AG04450 (cell line): ENCODE measurements at regions not wholly inside any gene's neighbourhood (a gene's known extent, or its start where the extent isn't known, plus 50 kb on each side); places are given as distances from the start of the nearest gene placed in this dataset.

Experiments used
- CTCF ChIA-PET: fragments of 300-600, 350-600 bp; formaldehyde crosslinking; extraction: SDS; loops from one replicate; lab custom pipeline; 2022; ENCODE audit warnings: antibody characterized with exemption, inconsistent platforms; lab: Charles Lee
- POLR2A ChIA-PET: fragments of 350-600 bp; formaldehyde crosslinking; extraction: SDS; loops from one replicate; lab custom pipeline; 2021; ENCODE audit warnings: antibody characterized with exemption, inconsistent platforms; lab: Yijun Ruan, JAX
- DNase-seq: peaks from one replicate; pipeline ENCODE4 v3.0.0-alpha.2; 2011; ENCODE audit warnings: low read depth, low spot score
- H3K27ac ChIP-seq: one replicate; pipeline ENCODE4 v1.5.1; 2012; ENCODE audit warnings: low read depth, low read length, control low read depth
- H3K27me3 ChIP-seq: one replicate; pipeline ENCODE4 v1.6.0; 2012; ENCODE audit warnings: low read length; ENCODE audit not compliant: control insufficient read depth, insufficient read depth
- H3K4me3 ChIP-seq: 2 replicates; pipeline ENCODE4 v1.5.1; 2011; ENCODE audit warnings: mild to moderate bottlenecking, low read depth, low read length, control low read depth
- H3K9me3 ChIP-seq: 2 replicates; pipeline ENCODE4 v1.5.1; 2012; ENCODE audit warnings: low read length; ENCODE audit not compliant: control insufficient read depth, insufficient read depth
- TF ChIP-seq, protein P1 (sequence below): IDR thresholded peaks from 2 replicates; pipeline ENCODE4 v1.5.1; 2011; ENCODE audit warnings: low read depth, low read length, control low read depth, inconsistent platforms

DNA sequence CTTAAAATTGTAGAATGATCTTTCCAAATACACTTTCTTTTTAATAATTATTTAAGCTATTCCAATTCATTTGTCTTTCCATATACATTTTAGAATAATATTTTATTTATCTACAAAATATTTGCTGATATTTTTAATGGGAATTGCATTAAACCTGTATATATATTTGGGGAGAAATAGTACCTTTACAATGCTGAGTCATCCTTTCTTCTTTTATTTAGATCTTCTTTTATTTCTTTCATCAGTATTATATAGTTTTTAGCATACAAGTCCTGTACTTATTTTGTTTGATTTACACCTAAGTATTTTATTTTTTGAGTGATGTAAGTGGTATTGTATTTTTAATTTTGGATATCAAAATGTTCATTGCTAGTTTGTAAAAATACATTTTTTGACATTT is 639.5 kb upstream of the GOT2 start:
- H3K9me3 ChIP-seq: no peaks in the 10 kb centered on the region
- CTCF ChIA-PET: no interaction called here
- H3K27me3 ChIP-seq: no peaks in the 10 kb centered on the region
- H3K27ac ChIP-seq: no peak overlapping the region
- no peak for DNase-seq
- TF ChIP-seq, protein P1, sequence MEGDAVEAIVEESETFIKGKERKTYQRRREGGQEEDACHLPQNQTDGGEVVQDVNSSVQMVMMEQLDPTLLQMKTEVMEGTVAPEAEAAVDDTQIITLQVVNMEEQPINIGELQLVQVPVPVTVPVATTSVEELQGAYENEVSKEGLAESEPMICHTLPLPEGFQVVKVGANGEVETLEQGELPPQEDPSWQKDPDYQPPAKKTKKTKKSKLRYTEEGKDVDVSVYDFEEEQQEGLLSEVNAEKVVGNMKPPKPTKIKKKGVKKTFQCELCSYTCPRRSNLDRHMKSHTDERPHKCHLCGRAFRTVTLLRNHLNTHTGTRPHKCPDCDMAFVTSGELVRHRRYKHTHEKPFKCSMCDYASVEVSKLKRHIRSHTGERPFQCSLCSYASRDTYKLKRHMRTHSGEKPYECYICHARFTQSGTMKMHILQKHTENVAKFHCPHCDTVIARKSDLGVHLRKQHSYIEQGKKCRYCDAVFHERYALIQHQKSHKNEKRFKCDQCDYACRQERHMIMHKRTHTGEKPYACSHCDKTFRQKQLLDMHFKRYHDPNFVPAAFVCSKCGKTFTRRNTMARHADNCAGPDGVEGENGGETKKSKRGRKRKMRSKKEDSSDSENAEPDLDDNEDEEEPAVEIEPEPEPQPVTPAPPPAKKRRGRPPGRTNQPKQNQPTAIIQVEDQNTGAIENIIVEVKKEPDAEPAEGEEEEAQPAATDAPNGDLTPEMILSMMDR: no peak
- H3K4me3 ChIP-seq: no peak overlapping the region
- POLR2A ChIA-PET: no interaction called here

DNA sequence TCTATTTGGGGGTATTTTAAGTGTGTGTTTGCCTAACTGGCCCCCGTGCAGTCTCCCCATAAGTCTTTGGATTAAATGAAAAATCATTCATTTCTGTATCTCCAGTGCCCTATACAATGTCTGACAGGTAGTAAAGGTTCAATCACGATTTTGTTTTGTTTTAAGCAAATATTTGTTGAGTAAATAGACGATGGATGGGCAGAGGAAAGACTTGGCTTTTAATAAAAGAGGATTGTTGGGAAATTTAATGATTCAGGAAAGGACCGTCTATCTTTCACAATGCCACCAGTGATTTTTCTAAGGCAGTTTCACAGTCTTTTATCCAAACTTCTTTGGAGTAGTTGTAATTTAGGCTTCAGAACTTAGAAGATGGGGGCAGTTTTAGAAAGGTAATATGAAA is 636.6 kb upstream of the GOT2 start:
- TF ChIP-seq, protein P1: no peak
- no peak overlapping the region for H3K27ac ChIP-seq
- no peak overlapping the region for H3K4me3 ChIP-seq
- CTCF ChIA-PET: no interaction called here
- H3K27me3 ChIP-seq: no peaks in the 10 kb centered on the region
- no peaks in the 10 kb centered on the region for H3K9me3 ChIP-seq
- POLR2A ChIA-PET: no interaction called here
- no peak for DNase-seq

DNA sequence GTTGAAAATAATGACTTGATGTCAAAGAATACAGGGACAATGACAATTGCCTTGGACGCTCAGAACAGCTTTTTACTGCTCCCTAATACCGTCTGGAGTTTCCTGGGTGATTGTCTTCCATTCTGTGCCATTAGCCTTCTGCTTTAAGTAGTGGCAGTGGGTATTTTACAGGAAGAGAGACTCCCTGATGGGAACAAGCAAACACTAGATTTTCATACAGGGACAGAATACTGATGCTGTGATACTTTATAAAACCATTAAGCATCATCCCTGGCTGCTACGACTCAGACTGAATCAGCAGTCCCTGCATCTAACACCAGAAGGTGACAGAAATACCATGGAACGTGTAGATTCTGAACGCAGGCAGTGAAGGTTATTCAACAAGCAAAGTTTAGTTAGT is 635.4 kb upstream of the GOT2 start:
- no peaks in the 10 kb centered on the region for H3K27me3 ChIP-seq
- TF ChIP-seq, protein P1: no peak
- no peak overlapping the region for H3K27ac ChIP-seq
- no peak for DNase-seq
- H3K4me3 ChIP-seq: no peak overlapping the region
- no peaks in the 10 kb centered on the region for H3K9me3 ChIP-seq
- CTCF ChIA-PET: no interaction called here
- POLR2A ChIA-PET: no interaction called here

DNA sequence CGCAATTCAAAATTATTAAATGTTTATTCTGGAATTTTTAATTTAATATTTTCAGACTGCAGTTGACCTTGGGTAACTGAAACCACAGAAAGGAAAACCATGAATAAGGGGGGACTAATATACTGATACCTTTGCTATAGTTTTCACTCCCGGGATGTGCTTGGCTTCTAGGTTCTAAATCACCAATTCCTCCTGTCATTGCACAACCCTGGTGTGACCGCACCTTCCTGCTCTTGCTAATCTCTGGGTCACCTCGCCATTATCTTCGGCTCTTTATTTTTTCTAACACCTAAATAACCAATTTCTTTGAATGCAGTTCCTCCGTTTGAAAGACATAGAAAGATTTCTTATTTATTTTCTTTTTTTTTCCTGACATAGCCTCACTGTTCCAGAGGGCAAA is 634.5 kb upstream of the GOT2 start:
- no peaks in the 10 kb centered on the region for H3K9me3 ChIP-seq
- ChIA-PET CTCF (no interaction called here), POLR2A (no interaction called here)
- H3K27ac ChIP-seq: no peak overlapping the region
- no peak overlapping the region for H3K4me3 ChIP-seq
- no peak for DNase-seq
- TF ChIP-seq, protein P1: no peak
- H3K27me3 ChIP-seq: no peaks in the 10 kb centered on the region

DNA sequence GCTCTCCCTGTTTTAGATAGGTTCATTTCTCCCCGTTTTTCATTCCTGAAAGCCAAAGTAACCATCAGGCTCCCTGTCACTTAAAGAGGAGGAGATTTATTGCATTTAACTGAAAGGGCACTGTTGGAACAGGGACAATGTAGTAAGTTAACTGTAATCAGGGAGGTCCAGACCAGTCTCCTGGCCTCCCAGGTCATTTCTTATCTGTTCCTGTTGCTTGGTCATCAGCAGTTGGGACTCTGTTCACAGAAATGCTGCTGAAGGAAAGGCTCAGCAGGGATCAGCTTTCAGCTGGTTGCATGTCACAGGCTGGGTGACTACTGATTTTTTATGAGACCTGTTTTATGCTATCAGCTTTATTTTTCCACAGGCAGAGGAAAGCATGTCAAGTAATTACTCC is 622.6 kb upstream of the GOT2 start:
- TF ChIP-seq, protein P1: no peak
- Histone ChIP-seq H3K27ac (no peak overlapping the region), H3K9me3 (no peaks in the 10 kb centered on the region), H3K4me3 (no peak overlapping the region), H3K27me3 (no peaks in the 10 kb centered on the region)
- CTCF ChIA-PET: no interaction called here
- POLR2A ChIA-PET: no interaction called here
- no peak for DNase-seq
